HL-60 (cell line): ENCODE measurements at regions not wholly inside any gene's neighbourhood (a gene's known extent, or its start where the extent isn't known, plus 50 kb on each side); places are given as distances from the start of the nearest gene placed in this dataset.

ENCODE experiments used
- GABPA ChIP-seq: IDR thresholded peaks from 2 replicates; pipeline ENCODE4 v1.6.1; 2012; ENCODE audit warnings: low read depth
- POLR2AphosphoS5 ChIP-seq: IDR thresholded peaks from 2 replicates; pipeline ENCODE4 v1.6.1; 2012; ENCODE audit warnings: low read depth
- TF ChIP-seq, protein P1 (sequence below): IDR thresholded peaks from one replicate; pipeline ENCODE4 v1.5.1; 2011; ENCODE audit warnings: low read length, control low read depth, inconsistent platforms; ENCODE audit not compliant: insufficient read depth
- TF ChIP-seq, protein P2 (sequence below): IDR thresholded peaks from 2 replicates; pipeline ENCODE4 v1.6.1; 2012; ENCODE audit warnings: low read depth; ENCODE audit not compliant: insufficient replicate concordance

DNA sequence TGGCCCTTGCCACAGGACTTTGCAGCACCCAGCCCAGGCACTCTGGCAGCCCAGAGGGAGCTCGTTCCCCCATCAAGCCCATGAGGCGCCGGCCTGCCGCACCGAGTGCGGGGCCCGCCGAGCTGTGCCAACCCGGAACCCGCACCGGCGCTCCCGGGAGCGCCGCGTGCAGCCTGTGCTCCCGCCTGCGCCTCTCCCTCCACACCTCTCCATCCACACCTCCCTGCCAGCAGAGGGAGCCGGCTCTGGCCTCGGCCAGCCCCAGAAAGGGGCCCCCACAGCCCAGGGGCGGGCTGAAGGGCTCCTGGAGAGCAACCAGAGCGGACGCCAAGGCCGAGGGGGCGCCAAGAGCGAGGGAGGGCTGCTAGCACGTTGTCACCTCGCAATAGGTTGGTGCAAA, 268.8 kb downstream of the MID1IP1 start:
- TF ChIP-seq, protein P1, sequence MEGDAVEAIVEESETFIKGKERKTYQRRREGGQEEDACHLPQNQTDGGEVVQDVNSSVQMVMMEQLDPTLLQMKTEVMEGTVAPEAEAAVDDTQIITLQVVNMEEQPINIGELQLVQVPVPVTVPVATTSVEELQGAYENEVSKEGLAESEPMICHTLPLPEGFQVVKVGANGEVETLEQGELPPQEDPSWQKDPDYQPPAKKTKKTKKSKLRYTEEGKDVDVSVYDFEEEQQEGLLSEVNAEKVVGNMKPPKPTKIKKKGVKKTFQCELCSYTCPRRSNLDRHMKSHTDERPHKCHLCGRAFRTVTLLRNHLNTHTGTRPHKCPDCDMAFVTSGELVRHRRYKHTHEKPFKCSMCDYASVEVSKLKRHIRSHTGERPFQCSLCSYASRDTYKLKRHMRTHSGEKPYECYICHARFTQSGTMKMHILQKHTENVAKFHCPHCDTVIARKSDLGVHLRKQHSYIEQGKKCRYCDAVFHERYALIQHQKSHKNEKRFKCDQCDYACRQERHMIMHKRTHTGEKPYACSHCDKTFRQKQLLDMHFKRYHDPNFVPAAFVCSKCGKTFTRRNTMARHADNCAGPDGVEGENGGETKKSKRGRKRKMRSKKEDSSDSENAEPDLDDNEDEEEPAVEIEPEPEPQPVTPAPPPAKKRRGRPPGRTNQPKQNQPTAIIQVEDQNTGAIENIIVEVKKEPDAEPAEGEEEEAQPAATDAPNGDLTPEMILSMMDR, result no peak
- TF ChIP-seq POLR2AphosphoS5 (no peak), GABPA (no peak)
- TF ChIP-seq, protein P2, sequence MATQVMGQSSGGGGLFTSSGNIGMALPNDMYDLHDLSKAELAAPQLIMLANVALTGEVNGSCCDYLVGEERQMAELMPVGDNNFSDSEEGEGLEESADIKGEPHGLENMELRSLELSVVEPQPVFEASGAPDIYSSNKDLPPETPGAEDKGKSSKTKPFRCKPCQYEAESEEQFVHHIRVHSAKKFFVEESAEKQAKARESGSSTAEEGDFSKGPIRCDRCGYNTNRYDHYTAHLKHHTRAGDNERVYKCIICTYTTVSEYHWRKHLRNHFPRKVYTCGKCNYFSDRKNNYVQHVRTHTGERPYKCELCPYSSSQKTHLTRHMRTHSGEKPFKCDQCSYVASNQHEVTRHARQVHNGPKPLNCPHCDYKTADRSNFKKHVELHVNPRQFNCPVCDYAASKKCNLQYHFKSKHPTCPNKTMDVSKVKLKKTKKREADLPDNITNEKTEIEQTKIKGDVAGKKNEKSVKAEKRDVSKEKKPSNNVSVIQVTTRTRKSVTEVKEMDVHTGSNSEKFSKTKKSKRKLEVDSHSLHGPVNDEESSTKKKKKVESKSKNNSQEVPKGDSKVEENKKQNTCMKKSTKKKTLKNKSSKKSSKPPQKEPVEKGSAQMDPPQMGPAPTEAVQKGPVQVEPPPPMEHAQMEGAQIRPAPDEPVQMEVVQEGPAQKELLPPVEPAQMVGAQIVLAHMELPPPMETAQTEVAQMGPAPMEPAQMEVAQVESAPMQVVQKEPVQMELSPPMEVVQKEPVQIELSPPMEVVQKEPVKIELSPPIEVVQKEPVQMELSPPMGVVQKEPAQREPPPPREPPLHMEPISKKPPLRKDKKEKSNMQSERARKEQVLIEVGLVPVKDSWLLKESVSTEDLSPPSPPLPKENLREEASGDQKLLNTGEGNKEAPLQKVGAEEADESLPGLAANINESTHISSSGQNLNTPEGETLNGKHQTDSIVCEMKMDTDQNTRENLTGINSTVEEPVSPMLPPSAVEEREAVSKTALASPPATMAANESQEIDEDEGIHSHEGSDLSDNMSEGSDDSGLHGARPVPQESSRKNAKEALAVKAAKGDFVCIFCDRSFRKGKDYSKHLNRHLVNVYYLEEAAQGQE, result no peak
